GM03348 (cell line): ENCODE measurements at regions not wholly inside any gene's neighbourhood (a gene's known extent, or its start where the extent isn't known, plus 50 kb on each side); places are given as distances from the start of the nearest gene placed in this dataset.

ENCODE experiments used
- DNase-seq: peaks from one replicate; pipeline ENCODE4 v3.0.0; 2012; ENCODE audit warnings: low spot score

- no peak for DNase-seq
These were observed 393.4 kb downstream of the MATN1 start for GRCh38 chr1:30329802-30330557.

DNA sequence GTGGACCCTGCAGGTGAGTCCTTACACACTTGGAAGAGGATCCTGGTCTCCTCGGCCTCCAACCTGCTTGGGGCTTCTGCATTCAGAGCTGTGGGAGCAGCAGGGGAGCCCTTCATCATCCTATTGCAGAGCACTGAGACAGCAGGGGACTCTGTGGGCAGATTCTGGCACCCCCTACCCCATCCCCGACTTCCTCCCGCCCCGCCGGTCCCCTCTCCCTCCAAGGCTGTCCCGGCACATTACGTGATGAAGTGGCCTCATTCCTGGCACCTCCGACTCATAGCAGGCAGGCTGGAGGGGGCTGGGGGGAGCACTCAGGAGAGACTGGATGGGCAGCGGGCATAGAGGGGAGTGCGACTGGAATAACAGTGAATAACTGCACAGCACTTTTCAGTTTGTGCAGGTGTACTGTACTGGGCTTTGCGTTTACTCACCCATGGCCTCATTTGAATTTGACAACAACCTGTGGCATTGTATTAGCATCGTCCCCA is 394.1 kb downstream of the MATN1 start:
- DNase-seq = no peak

- no peak for DNase-seq
These were observed 394.8 kb downstream of the MATN1 start for GRCh38 chr1:30328401-30329262.

DNA sequence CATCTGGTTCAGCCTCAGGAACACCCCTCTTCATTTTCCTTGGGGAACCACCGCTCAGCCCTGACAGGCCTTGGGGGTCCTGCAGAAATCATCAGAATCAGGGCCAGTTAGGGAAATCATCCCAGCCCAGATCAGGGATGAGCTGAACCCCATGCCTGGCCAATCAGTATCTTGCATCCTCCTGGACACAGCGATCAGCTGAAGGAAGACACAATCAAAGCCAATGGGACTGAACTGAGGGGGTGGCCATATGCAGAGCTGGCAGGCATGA is 395.4 kb downstream of the MATN1 start:
- no peak for DNase-seq

GRCh38 chr1:30327370-30328099 is 395.9 kb downstream of the MATN1 start:
- no peak for DNase-seq

DNA sequence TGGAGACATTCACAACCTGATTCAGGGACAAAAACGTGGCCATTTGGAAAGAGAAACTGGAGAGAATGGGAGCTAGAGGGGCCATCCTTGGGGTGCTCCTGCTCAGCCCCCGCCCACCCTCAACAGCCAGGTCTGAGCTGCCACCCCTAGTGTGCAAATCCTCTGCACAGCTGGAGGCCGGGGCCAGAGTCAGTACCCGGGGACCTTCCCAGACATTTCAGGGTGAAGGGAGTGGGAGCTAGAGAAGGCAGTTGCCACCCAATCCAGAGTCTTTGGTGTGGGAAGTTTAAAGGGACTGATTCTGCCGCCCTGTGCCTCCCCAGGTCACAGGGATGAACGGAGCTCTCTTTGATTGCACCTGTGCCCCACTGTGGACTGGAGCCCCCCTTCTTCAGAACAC is 397.4 kb downstream of the MATN1 start:
- DNase-seq = no peak

- DNase-seq = no peak
These were observed 398.1 kb downstream of the MATN1 start for GRCh38 chr1:30325085-30325935.

DNA sequence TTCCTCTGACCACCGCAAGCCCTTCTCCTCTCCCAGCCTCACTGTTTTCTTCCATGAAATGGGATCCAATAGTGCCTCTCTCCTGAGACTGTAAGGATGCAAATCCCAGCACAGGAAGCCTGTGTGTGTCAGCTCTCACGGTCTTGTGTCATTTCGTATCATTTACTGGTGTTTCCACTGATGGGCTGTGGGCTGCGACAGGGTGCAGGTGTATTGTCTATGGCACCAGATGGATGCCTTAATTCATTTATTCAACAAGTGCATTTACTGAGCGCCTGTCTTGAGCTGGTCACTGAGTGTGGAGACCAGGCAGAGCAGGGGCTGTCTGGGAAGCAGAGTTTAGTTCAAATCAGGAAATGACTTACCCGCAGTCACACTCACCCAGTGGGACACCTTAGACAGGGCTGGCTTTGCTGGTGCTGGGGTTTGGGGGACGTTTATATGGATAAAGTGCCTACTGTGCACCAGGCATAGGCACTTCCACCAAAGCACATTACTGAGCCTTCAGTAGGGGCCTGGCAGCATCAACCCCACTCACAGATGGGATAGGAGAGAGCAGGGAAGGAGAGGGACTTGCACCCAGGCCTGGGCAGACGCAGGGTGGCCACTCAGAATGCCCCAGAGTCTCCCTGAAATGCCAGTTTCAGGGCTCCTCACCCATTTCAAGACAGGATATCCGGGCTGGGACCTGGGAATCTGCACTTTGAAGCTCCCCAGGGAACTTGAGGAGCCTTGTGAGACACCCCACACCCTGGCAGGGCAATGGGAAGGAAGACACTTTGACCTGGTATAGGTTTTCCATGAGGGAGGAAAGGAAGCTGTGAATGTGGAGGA is 398.9 kb downstream of the MATN1 start:
- no peak for DNase-seq

GRCh38 chr1:30323841-30324240 is 399.5 kb downstream of the MATN1 start:
- no peak for DNase-seq

DNA sequence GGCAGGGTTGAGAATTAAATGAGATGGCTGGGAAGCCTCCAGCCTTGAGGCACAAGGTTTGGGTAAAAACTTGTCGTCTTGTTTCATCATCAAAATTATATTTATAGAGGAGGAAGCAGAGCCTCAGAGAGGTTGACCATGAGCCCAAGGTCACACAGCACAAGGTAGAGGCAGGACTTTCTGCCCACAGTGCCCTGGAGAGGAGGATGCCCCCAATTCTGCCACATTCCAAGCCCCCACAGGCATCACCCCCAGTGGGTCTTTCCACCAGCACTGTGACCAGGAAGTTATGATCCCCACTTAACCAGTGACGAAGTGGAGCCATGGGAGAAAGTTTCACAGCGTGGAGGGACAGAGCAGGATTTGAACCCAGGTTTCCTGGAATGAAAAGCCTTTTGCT is 400.0 kb downstream of the MATN1 start:
- no peak for DNase-seq

DNA sequence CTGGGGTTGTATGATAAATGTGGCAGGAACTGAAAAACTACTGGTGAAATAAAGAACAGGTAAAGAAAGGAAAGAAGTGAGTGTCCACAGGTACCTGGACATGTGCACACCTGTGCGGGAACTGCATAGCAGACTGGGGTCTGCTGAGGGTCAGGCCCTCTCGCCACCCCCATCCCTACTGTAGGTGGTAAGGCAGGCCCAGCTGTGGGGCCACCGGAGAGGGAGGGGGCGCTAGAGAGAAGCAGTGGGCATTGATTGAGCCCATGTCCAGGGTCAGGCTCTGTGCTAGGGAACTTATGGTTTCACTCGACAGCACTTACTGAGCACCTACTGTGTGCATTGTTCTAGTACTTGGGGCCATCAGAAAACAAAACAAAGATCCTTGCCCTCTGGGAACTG is 400.5 kb downstream of the MATN1 start:
- DNase-seq = no peak

DNA sequence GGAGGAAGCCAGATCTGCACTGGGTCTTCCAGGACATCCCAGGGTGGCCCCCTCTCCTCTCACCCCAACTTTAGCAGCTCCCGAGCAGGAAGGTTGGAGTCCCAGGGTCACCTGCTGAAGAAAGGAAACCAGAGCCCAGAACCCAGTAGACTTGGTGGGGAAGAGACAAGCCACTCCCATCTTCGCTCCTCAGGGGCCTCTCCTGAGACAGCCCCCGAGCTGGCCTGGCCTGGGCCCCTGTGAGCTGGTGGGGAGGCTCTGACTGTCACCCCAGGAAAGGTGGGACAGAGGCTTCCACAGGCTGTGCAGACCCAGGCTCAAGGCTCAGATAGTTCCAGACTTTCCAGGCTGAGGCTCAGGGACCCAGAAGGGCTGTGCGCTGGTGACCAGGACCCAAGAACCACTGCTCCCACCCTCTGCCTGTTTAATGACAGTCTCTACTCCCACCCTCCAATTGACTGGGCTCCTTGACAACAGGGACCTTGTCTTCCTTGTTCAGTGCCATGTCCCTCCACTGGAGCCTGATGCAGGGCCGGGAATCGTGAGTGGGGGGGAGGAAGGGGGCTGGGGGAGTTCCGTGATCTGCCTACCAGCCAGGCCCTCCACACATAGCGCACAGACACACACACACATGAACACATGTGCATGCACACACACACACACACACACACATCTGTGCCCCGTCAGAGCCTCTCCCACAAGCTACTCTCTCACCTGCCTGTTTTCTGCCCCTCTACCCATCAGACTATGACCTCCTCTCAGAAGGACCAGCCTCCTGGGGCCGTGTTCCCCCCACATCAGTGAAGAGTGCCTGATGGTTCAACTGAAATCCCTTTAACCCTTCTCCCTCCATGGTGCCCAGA is 401.2 kb downstream of the MATN1 start:
- DNase-seq = no peak

DNA sequence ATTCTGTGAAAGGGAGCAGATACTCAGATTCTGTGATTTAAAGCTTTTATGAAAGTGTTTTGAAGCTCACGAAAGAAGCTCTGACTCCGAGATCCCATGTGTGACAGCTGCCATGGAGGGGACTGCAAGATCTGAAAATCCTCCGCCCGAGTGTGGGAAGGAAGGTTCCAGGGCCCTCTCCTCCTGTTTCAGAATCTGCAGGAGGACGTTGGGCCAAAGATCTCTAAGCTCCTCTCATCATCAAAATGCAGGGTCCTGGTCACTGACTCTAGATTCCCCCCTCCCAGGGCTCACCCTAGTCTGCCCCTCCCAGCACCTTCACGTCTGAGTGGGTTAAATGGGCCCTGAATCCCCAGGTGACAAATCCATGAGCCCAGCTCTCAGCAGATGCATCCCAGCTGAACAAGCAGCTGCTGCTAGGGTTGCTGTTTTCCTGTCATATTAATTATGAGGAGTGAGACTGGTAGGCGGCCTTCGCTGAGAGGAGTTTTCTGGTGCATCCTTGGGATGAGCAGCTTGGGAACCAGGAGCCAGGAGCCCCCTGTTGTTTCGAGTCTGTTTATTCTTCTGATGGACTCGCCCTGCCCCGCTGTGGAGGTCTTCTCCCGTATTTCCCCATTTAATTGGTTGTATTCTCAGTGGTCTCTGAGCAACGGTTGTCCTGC is 402.0 kb downstream of the MATN1 start:
- DNase-seq = no peak

DNA sequence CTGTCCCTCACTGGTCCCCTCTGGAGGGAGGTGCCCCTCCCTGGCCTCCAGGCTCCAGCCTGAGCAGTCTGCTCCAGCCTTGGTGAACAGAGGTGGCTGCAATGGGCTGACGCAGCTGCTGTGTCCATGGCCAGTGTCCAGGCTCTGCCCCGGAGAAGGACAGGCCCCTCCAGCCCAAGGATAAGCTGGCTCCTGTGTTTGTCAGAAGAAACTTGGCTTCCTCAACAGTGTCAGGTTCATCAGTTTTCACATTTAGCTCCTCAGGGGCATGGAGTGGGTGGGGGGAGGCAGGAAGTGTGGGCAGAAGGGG is 402.8 kb downstream of the MATN1 start:
- DNase-seq = no peak

GRCh38 chr1:30319765-30320580 is 403.4 kb downstream of the MATN1 start:
- DNase-seq = no peak

- no peak for DNase-seq
These were observed 404.3 kb downstream of the MATN1 start for GRCh38 chr1:30318864-30319718.

GRCh38 chr1:30318413-30318812 is 405.0 kb downstream of the MATN1 start:
- no peak for DNase-seq

- no peak for DNase-seq
These were observed 405.5 kb downstream of the MATN1 start for GRCh38 chr1:30317921-30318320.
